K562 (cell line): ENCODE measurements at regions not wholly inside any gene's neighbourhood (a gene's known extent, or its start where the extent isn't known, plus 50 kb on each side); places are given as distances from the start of the nearest gene placed in this dataset.

Experiments
- FOXP4 ChIP-seq: sonication (generic); formaldehyde crosslinking; IDR thresholded peaks from 2 replicates; pipeline ENCODE4 v1.8.0; 2022; ENCODE audit warnings: mild to moderate bottlenecking, missing genetic modification reagents, borderline replicate concordance
- ZNF282 ChIP-seq: sonication (generic); formaldehyde crosslinking; IDR thresholded peaks from 2 replicates; pipeline ENCODE4 v1.8.1; 2023; ENCODE audit warnings: missing genetic modification reagents
- ZNF354B ChIP-seq: fragments of 250-450 bp; sonication (Bioruptor Pico); IDR thresholded peaks from 2 replicates; pipeline ENCODE4 v1.4.0; 2020

- TF ChIP-seq FOXP4 (CRISPR knock-in tag), result no peak
- TF ChIP-seq ZNF354B (CRISPR knock-in tag), result no peak
- no peak for TF ChIP-seq ZNF282 (CRISPR knock-in tag)
These were observed 322.7 kb upstream of the SOX11 start for GRCh38 chr2:5369510-5369909.
